A673 (cell line): ENCODE measurements at regions not wholly inside any gene's neighbourhood (a gene's known extent, or its start where the extent isn't known, plus 50 kb on each side); places are given as distances from the start of the nearest gene placed in this dataset.

Experiments
- CTCF ChIP-seq: fragments of 300-800, 200-600 bp; sonication (generic); conservative IDR thresholded peaks from 2 replicates; pipeline ENCODE4 v1.5.1; 2017; ENCODE audit warnings: low read depth, mild to moderate bottlenecking, antibody characterized with exemption, low read length, moderate library complexity, mixed read lengths
- EZH2 ChIP-seq: fragments of 200-600 bp; sonication (generic); IDR thresholded peaks from 2 replicates; pipeline ENCODE4 v1.6.1; 2017; ENCODE audit warnings: borderline replicate concordance, low read depth, mild to moderate bottlenecking, mixed read lengths, antibody characterized with exemption, low read length; ENCODE audit not compliant: poor library complexity, severe bottlenecking

GRCh38 chr12:41988715-41989114, 156.0 kb downstream of the GXYLT1 start:
- TF ChIP-seq CTCF (no peak), EZH2 (no peak)
